Activated CD8-positive, alpha-beta memory T cell treated with anti-CD3 and anti-CD28 coated beads for 4 hours (primary cell): ENCODE measurements at regions not wholly inside any gene's neighbourhood (a gene's known extent, or its start where the extent isn't known, plus 50 kb on each side); places are given as distances from the start of the nearest gene placed in this dataset.

ENCODE experiments used
- DNase-seq, 2 donors: peaks; one replicate each; pipeline ENCODE4 v3.0.0-alpha.2; 2020; ENCODE audit warnings: low read depth in 2 of 2

GRCh38 chr1:10848109-10848684 lies 51.8 kb upstream of the CASZ1 start:
- DNase-seq = no peak

DNA sequence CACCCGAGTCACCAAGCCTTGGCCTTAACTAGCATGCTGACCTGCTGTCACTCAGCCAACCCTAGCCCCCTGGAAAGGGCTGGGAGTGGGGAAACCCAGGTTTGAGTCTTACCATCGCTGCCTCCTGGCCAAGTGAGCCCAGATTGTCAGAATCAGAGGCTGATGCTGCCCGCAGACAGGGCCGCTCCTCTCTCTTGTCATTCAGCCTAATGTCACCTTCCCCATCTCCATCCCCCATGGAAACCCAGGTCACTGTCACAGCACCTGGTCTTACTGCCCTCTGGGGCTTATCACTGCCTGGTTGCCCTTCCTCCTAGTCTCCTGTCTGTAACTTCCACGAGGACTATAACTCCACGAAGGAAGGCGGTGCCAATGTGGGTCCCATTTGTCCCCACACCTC lies 53.6 kb upstream of the CASZ1 start:
- DNase-seq = no peak

- DNase-seq = no peak
These were observed 54.9 kb upstream of the CASZ1 start for GRCh38 chr1:10851024-10852013.

DNA sequence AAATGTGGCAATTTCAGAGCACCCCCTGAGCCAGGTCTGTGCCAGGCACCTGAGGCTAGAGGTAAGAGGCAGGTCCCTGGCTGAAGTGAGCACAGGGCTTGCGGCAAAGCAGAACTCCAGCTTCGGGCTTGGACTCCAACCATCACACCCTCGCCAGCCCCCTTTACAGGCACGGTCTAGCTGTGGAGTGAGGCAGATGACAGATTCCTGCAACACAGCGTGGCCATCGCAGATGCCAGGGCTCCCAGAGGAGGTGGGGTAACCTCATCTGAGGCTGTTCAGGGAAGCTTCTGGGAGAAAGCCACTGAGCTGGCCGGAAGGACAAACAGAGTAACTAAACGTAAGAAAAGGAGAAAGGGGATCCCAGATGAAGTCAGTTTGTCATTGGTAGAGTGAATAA lies 55.6 kb upstream of the CASZ1 start:
- DNase-seq = no peak

DNA sequence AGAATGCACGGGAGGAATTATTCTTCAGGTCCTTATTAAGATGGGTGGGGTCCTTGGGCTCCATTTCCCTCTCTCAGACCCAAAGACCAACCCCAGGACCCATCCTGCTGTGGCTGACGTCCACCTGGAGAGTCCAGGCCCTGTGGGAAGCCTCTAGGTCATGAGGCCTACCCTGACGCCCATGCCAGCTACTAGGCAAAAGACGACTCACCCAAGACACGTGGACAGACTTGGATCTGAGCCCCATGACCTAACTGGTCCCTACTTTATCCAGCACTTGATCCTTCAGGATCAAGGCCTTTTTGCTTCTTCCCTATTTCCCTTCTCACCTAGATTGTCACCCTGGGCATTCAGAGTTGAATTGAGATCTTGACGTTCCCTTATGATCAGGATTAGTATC lies 56.0 kb upstream of the CASZ1 start:
- DNase-seq = no peak

GRCh38 chr1:10852998-10853520 lies 56.6 kb upstream of the CASZ1 start:
- DNase-seq = no peak

- no peak for DNase-seq
These were observed 57.3 kb upstream of the CASZ1 start for GRCh38 chr1:10853701-10854100.

DNA sequence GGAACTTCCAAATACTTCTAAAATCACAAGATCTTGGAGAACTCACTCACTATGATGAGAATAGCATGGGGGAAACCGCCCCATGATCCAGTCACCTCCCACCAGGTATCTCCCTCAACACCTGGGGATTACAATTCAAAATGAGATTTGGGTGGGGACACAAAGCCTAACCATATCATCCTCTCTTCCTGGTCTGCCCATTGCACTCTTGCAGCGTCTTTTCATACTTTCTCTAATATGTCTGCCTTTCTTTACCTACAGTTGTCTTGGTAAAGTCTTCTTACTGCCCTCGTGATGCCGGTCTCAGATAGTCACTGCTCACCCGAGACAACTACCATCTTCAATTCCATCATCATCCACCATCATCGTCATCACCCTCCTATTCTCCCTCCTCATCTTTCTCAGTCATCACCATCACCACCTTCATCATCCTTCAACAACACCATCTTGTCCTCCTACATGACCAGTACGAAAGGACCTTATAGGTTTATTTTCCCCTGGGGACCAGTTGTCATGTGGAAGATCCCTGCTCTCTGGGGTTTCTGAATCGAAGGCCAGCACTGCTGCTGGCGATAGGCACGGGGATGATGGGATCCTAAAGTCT lies 58.5 kb upstream of the CASZ1 start:
- DNase-seq = no peak

DNA sequence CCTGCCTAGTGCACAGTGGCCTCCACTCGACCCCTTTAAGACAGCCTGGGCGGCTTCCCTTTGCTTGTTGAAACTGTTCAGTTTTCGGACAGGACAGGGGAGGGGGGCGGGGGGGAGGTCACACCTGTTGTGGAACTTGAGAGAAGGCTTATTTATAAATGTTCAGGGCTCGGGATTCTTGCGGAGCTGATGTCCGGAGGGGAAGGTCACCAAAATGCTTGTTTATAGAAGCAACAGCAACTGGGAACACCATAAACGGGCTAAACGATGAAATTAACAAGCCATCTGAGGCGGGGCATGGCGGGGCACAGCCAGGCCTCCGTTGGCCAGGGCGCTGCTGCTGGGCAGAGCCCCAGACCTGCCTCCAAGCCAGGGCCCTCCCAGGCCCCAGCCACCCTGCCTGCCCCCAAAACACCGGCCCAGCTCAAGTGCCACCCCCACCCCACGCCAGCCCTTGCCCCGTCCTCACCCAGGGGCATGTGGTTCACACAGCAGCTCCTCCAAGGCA lies 59.8 kb upstream of the CASZ1 start:
- DNase-seq = no peak

DNA sequence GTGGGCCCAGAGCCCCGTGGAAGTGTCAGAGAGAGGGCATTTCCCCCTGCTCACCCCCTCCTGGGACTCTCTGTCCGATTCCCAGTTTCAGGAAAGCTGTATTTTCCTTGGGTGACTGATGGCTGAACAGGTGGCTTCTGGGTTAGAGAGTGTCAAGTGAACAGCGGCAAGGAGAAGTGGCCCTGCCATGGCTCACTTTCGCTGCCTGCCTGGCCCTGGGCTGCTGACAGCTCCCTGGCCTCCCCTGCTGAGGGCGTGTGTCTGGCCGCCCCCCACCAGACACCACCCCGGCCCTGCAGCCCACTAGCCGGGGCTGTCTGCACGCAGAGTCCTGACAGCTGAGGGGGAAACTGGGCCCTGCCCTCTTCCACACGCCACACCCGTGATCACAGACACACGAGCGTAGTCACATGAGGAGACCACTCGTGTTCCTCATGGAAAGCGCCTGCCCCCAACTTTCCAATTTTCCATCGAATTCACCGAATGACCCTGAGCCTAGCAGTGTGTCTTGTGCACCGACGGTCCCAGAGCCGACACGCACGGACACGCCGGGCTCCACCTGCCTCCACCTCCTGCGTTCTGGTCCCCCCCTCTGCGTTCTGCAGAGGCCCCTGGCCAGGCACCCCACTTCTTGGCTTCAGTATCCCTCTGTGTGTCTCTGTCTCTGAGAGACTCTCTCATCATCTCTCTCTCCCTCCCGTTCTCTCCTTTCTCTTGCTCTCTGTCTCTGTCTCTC lies 60.6 kb upstream of the CASZ1 start:
- no peak for DNase-seq

DNA sequence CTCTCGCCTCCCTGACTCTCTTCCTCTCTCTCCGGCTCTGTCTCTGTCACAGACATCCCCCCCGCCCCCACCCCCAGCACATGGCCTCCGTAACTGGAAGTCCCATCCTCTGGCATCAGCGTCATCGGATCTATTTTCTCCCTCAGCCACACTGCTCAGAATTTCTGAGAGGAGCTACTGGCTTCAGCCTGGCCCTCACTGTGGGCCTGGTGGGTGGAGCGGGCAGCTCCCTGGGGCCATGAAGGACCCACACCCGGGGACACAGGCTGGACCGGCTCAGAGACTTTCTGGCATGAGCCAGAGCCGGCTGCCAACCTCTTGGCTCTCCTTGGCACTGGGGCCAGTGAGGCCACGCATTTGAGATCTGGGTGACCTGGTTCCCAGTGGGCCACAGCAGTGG lies 61.2 kb upstream of the CASZ1 start:
- no peak for DNase-seq

- DNase-seq = no peak
These were observed 63.8 kb upstream of the CASZ1 start for GRCh38 chr1:10860218-10860617.

- no peak for DNase-seq
These were observed 64.2 kb upstream of the CASZ1 start for GRCh38 chr1:10860682-10861081.

GRCh38 chr1:10861822-10862221 lies 65.4 kb upstream of the CASZ1 start:
- no peak for DNase-seq

- DNase-seq = no peak
These were observed 66.4 kb upstream of the CASZ1 start for GRCh38 chr1:10862743-10863335.

GRCh38 chr1:10863886-10864285 lies 67.4 kb upstream of the CASZ1 start:
- no peak for DNase-seq

- no peak for DNase-seq
These were observed 68.3 kb upstream of the CASZ1 start for GRCh38 chr1:10864776-10865175.

DNA sequence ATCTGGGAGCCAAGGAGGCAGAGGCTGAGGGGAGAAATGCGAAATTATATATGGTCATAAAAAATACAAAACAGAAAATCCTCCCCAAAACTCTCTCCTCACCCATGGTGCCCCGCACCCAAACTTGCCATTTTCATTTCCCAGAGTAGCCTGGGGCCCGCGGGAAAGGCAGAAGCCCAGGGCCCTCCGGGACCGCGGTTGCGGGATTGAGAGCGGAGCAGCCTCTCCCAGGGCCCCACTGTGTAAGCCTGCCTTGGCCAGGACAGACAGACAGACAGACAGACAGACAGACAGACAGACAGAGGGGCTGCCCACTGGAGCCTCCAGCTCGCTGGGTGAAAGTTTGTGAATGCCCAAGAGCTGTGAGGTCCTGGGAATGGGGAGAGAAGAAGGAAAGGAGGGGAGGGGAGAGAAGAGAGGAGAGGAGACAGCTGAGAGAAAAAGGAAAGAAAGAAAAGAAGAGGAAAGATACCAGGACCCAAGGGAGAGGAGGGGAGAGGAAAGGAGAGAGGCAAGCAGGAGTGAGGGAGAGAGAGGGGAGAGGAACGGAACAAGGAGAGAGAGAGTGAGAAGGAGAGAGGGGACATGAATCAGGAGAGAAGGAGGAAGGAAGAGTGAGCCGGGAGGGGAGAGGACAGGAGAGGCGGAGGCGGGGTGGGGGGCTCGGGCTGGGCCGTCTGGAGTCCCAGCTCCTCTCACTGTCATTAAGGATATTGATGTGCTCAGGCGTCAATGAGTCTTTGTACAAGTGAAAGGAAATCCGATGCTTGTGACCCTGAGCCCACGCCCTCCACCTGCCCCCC lies 69.3 kb upstream of the CASZ1 start:
- no peak for DNase-seq

DNA sequence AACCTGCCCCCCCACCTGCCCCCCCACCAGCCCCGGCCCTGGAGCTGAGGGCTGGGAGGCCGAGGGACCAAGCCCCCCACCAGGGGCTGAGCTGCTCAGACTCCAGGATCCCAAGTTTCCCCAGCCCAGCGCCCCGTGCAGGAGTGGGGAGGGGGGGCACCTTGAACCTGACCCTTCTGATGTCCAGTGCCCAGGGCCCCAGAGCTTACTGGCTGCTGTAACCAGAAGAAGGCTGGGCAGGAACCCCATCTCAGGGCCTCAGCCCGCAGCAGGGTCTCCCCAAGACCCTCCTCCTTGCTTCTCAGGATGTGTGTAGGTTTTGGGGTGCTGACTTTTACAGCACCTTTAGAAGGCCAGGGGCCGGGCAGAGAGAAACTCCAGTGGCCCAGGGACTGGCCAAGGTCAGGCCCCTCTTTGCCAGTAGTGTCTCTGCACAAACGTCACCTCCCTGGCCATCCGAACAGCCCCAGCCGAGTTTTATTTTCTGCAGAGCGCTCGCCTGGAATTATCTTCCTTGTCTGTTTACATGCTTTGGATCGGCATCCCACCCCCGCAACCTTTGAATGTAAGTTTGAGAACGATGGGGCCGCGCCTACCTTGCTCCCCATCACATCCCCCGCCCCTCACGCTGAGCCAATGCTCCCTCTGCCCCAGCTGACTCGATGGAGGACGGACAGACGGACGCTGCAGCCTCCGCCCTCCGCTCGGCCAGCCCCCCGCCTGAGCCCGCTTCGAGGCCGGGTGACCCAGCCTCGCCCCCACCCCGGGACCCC lies 70.1 kb upstream of the CASZ1 start:
- peak; percentile 9 to 19 for DNase-seq
